GM12873 (cell line): ENCODE measurements at regions not wholly inside any gene's neighbourhood (a gene's known extent, or its start where the extent isn't known, plus 50 kb on each side); places are given as distances from the start of the nearest gene placed in this dataset.

Source experiments
- CTCF ChIP-seq: IDR thresholded peaks from 2 replicates; pipeline ENCODE4 v1.5.1; 2012; ENCODE audit warnings: low read depth, mild to moderate bottlenecking, moderate library complexity, low read length, control low read depth; ENCODE audit not compliant: insufficient read depth; ENCODE audit errors: missing control alignments

- no peak for TF ChIP-seq CTCF
Observed at GRCh38 chr13:90891329-90891728, 456.2 kb upstream of the MIR17HG start.

GRCh38 chr13:90896002-90896401 is 451.5 kb upstream of the MIR17HG start:
- no peak for TF ChIP-seq CTCF

- no peak for TF ChIP-seq CTCF
Observed at GRCh38 chr13:90898811-90899210, 448.7 kb upstream of the MIR17HG start.

GRCh38 chr13:90899416-90899815 is 448.1 kb upstream of the MIR17HG start:
- no peak for TF ChIP-seq CTCF

- no peak for TF ChIP-seq CTCF
Observed at GRCh38 chr13:90902255-90902654, 445.2 kb upstream of the MIR17HG start.

- no peak for TF ChIP-seq CTCF
Observed at GRCh38 chr13:90906554-90906953, 440.9 kb upstream of the MIR17HG start.

- no peak for TF ChIP-seq CTCF
Observed at GRCh38 chr13:90908792-90909191, 438.7 kb upstream of the MIR17HG start.
